LNCAP (cell line): ENCODE measurements at regions not wholly inside any gene's neighbourhood (a gene's known extent, or its start where the extent isn't known, plus 50 kb on each side); places are given as distances from the start of the nearest gene placed in this dataset.

Source experiments
- CTCF ChIP-seq: fragments of 450-650 bp; IDR thresholded peaks from 2 replicates; pipeline ENCODE4 v1.5.1; 2017; ENCODE audit warnings: mild to moderate bottlenecking

GRCh38 chr7:113698556-113699220, 220.1 kb downstream of the PPP1R3A start:
- peak; percentile 89 for TF ChIP-seq CTCF

- TF ChIP-seq CTCF: no peak
Measured at GRCh38 chr7:113694149-113694548, 224.7 kb downstream of the PPP1R3A start.

GRCh38 chr7:113684165-113684564, 234.6 kb downstream of the PPP1R3A start:
- no peak for TF ChIP-seq CTCF

GRCh38 chr7:113677811-113678210, 241.0 kb downstream of the PPP1R3A start:
- no peak for TF ChIP-seq CTCF

- TF ChIP-seq CTCF: no peak
Measured at GRCh38 chr7:113664867-113665266, 253.9 kb downstream of the PPP1R3A start.

GRCh38 chr7:113659416-113659815, 259.4 kb downstream of the PPP1R3A start:
- no peak for TF ChIP-seq CTCF

- TF ChIP-seq CTCF: no peak
Measured at GRCh38 chr7:113657603-113658002, 261.2 kb downstream of the PPP1R3A start.

GRCh38 chr7:113652501-113652900, 266.3 kb downstream of the PPP1R3A start:
- no peak for TF ChIP-seq CTCF
